MM.1S (cell line): ENCODE measurements at regions not wholly inside any gene's neighbourhood (a gene's known extent, or its start where the extent isn't known, plus 50 kb on each side); places are given as distances from the start of the nearest gene placed in this dataset.

Source experiments
- DNase-seq: peaks from one replicate; pipeline ENCODE4 v3.0.0-alpha.2; 2015
- H2AFZ ChIP-seq: fragments of 300-600 bp; sonication (generic); 2 replicates; pipeline ENCODE4 v1.6.0; 2016; ENCODE audit warnings: antibody characterized with exemption, low read length
- H3F3A ChIP-seq: fragments of 300-600 bp; sonication (generic); 2 replicates; pipeline ENCODE4 v1.6.1; 2016; ENCODE audit warnings: mild to moderate bottlenecking, antibody characterized with exemption, low read length, moderate library complexity, mixed read lengths; ENCODE audit not compliant: insufficient read depth
- H3K27ac ChIP-seq: fragments of 300-600 bp; sonication (generic); 2 replicates; pipeline ENCODE4 v1.5.1; 2016; ENCODE audit warnings: mild to moderate bottlenecking, low read length
- H3K27me3 ChIP-seq: fragments of 300-600 bp; sonication (generic); replicated peaks from 2 replicates; pipeline ENCODE4 v1.6.0; 2016; ENCODE audit warnings: low read length; ENCODE audit not compliant: insufficient read depth
- H3K36me3 ChIP-seq: fragments of 300-600 bp; sonication (generic); replicated peaks from 2 replicates; pipeline ENCODE4 v1.6.1; 2016; ENCODE audit warnings: mild to moderate bottlenecking, low read length, mixed read lengths; ENCODE audit not compliant: insufficient read depth
- H3K4me1 ChIP-seq: fragments of 300-600 bp; sonication (generic); 2 replicates; pipeline ENCODE4 v1.6.1; 2016; ENCODE audit warnings: low read length, mixed read lengths
- H3K4me2 ChIP-seq: fragments of 300-600 bp; sonication (generic); 2 replicates; pipeline ENCODE4 v1.6.0; 2016; ENCODE audit warnings: low read depth, low read length
- H3K4me3 ChIP-seq: fragments of 300-600 bp; sonication (generic); 2 replicates; pipeline ENCODE4 v1.5.1; 2016; ENCODE audit warnings: low read length, mixed read lengths
- H3K79me2 ChIP-seq: fragments of 300-600 bp; sonication (generic); 2 replicates; pipeline ENCODE4 v1.6.1; 2016; ENCODE audit warnings: mixed run types, low read length, mixed read lengths
- H3K9ac ChIP-seq: fragments of 300-600 bp; sonication (generic); 2 replicates; pipeline ENCODE4 v1.6.1; 2016; ENCODE audit warnings: low read length, mixed read lengths
- H3K9me2 ChIP-seq: fragments of 300-600 bp; sonication (generic); replicated peaks from 2 replicates; pipeline ENCODE4 v1.6.1; 2016; ENCODE audit warnings: mild to moderate bottlenecking, low read length, mixed read lengths; ENCODE audit not compliant: insufficient read depth
- H3K9me3 ChIP-seq: fragments of 300-600 bp; sonication (generic); replicated peaks from 2 replicates; pipeline ENCODE4 v1.6.1; 2016; ENCODE audit warnings: mild to moderate bottlenecking, low read length, mixed read lengths; ENCODE audit not compliant: insufficient read depth
- H4K20me1 ChIP-seq: fragments of 300-600 bp; sonication (generic); 2 replicates; pipeline ENCODE4 v1.6.1; 2016; ENCODE audit warnings: mild to moderate bottlenecking, low read length, moderate library complexity, mixed read lengths; ENCODE audit not compliant: insufficient read depth
- CTCF ChIP-seq: fragments of 300-600 bp; sonication (generic); IDR thresholded peaks from 2 replicates; pipeline ENCODE4 v1.5.1; 2016; ENCODE audit warnings: antibody characterized with exemption, low read length, mixed read lengths
- EZH2 ChIP-seq: fragments of 300-600 bp; sonication (generic); optimal IDR thresholded peaks from 2 replicates; pipeline ENCODE3; 2017; ENCODE audit warnings: low read depth, mild to moderate bottlenecking, antibody characterized with exemption, low read length, mixed read lengths
- EZH2phosphoT487 ChIP-seq: fragments of 300-600 bp; sonication (generic); IDR thresholded peaks from 2 replicates; pipeline ENCODE4 v1.6.1; 2018; ENCODE audit warnings: antibody characterized with exemption, low read length

DNA sequence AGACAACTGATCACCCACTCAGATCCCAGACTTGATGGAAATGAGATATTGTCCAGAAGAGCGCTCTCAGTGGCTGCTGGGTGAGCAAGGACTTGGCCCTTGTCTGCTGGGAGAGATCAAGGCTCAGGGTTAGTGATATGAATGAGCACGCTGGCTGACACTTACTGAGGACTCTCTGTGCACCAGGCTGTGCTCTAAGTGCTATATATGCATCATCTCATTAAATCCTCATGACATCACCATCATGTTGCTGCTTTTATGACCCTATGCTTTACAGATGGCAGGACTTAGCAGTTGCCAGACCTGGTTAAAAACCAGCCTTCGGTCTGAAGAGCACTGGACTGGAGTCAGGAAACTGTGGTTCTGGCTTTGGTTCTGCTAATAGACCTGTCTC lies 260.9 kb downstream of the VRK1 start:
- no peak overlapping the region for H3K4me2 ChIP-seq
- H3F3A ChIP-seq, result no peaks in the 10 kb centered on the region
- H3K9me3 ChIP-seq, result no peaks in the 10 kb centered on the region
- no peak overlapping the region for H3K27ac ChIP-seq
- no peaks in the 10 kb centered on the region for H3K36me3 ChIP-seq
- H3K4me3 ChIP-seq, result no peak overlapping the region
- no peaks in the 10 kb centered on the region for H3K79me2 ChIP-seq
- H3K9me2 ChIP-seq, result no peaks in the 10 kb centered on the region
- TF ChIP-seq CTCF (no peak), EZH2phosphoT487 (no peak)
- no peak overlapping the region for H2AFZ ChIP-seq
- H3K27me3 ChIP-seq, result no peaks in the 10 kb centered on the region
- DNase-seq, result no peak
- H4K20me1 ChIP-seq, result no peaks in the 10 kb centered on the region
- no peak overlapping the region for H3K9ac ChIP-seq
- H3K4me1 ChIP-seq, result no peaks in the 10 kb centered on the region

- no peak overlapping the region for H3K4me2 ChIP-seq
- TF ChIP-seq EZH2phosphoT487 (no peak), EZH2 (no peak), CTCF (no peak)
- H2AFZ ChIP-seq, result no peak overlapping the region
These were observed 261.4 kb downstream of the VRK1 start for GRCh38 chr14:97058589-97058988.

GRCh38 chr14:97061198-97061597 lies 264.0 kb downstream of the VRK1 start:
- TF ChIP-seq EZH2 (no peak), EZH2phosphoT487 (no peak), CTCF (no peak)
- no peaks in the 10 kb centered on the region for H3K4me1 ChIP-seq
- H3K9me3 ChIP-seq, result no peaks in the 10 kb centered on the region
- DNase-seq, result no peak
- no peak overlapping the region for H3K4me2 ChIP-seq
- H3K79me2 ChIP-seq, result no peaks in the 10 kb centered on the region
- no peaks in the 10 kb centered on the region for H3F3A ChIP-seq
- H3K9ac ChIP-seq, result no peak overlapping the region
- H3K4me3 ChIP-seq, result no peak overlapping the region
- H3K36me3 ChIP-seq, result no peaks in the 10 kb centered on the region
- H4K20me1 ChIP-seq, result no peaks in the 10 kb centered on the region
- H3K27me3 ChIP-seq, result no peaks in the 10 kb centered on the region
- no peak overlapping the region for H2AFZ ChIP-seq
- no peaks in the 10 kb centered on the region for H3K9me2 ChIP-seq
- no peak overlapping the region for H3K27ac ChIP-seq

More at GRCh38 chr14:97058589-97058988, 261.4 kb downstream of the VRK1 start:
- Histone ChIP-seq H3F3A (no peaks in the 10 kb centered on the region), H4K20me1 (no peaks in the 10 kb centered on the region), H3K36me3 (no peaks in the 10 kb centered on the region), H3K9ac (no peak overlapping the region), H3K79me2 (no peaks in the 10 kb centered on the region), H3K27me3 (no peaks in the 10 kb centered on the region), H3K4me1 (no peaks in the 10 kb centered on the region), H3K27ac (no peak overlapping the region), H3K4me3 (no peak overlapping the region), H3K9me3 (no peaks in the 10 kb centered on the region), H3K9me2 (no peaks in the 10 kb centered on the region)
- DNase-seq, result no peak
